ENCODE measurements at regions not wholly inside any gene's neighbourhood (a gene's known extent, or its start where the extent isn't known, plus 50 kb on each side); places are given as distances from the start of the nearest gene placed in this dataset.

DNA sequence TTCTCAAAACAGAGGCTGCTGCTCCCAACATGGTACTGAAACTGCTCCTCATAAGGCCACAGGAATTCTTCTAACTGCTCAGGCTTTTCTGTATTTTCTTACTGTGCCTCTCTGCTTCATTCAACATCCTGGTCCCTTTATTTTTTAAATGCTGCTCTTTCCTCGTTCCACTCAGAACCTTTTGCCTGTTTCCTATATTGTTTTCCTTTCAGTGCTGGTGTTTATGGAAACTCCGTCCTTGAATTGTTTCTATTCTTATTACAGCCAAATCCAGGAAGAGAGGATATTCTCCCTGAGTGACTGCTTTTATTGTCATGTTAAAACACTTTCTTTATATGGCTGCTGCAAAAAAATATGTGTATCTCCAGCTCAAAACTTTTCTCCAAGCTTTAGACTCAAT lies 173.0 kb upstream of the E2F7 start:
- H3K27ac ChIP-seq (ENCODE audit: low read length): peak overlapping the region; percentile 66

DNA sequence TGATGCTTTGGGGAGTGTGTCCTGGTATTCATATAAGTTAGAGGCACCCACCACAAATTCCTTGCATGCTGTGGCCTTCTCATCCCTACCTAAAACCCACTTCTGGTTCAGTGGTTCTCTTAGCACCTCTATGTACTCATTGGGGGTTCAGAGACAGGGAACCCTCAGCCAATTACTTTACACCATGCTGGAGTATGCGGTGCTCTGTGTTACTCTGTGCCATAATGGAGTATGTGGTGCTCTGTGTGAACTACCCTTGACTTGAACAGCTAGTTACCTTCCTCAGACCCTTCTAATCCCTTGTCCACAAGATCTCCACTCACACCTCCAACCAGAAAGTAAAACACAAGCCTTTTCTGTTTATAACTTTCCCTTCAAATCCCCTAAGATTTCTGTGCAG lies 172.5 kb upstream of the E2F7 start:
- no peaks in the 10 kb centered on the region for H3K9me3 ChIP-seq (replicated peaks; ENCODE audit: control insufficient read depth, low read depth, low read length)
- no peaks in the 10 kb centered on the region for H3K27me3 ChIP-seq (ENCODE audit: control insufficient read depth, insufficient read depth, low read length)

More for the DNA sequence above, 173.0 kb upstream of the E2F7 start:
- no peaks in the 10 kb centered on the region for H3K27me3 ChIP-seq (ENCODE audit: control insufficient read depth, insufficient read depth, low read length)
- no peaks in the 10 kb centered on the region for H3K9me3 ChIP-seq (replicated peaks; ENCODE audit: control insufficient read depth, low read depth, low read length)
- DNase-seq: peak; percentile 54
- H3K36me3 ChIP-seq (ENCODE audit: control insufficient read depth, insufficient read depth, low read length): no peaks in the 10 kb centered on the region
- no CpG with 5 or more reads among the region's 2 CpGs for WGBS (ENCODE audit: insufficient coverage)
- no peak overlapping the region for H3K4me3 ChIP-seq (ENCODE audit: low read length)
- H3K4me1 ChIP-seq (ENCODE audit: control insufficient read depth, insufficient read depth, low read length): no peaks in the 10 kb centered on the region

DNA sequence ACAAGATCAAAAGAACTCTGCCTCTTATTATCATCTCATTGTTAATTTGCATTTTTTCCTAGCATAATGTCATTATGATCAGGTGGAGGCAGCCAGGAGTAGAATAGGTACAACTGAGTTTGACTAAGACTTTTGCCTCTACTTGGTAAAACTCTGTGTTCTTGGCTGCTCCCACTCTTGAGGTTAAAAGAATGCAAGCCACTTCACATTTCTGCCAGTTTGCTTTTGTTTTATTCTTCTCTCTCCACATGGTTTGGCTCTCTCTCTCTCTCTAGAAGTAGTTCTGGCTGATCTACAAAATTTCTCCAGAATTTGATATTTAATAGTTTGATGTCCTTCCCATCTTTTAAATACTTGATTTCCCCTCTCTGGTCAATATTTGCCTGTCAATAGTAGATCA lies 170.7 kb upstream of the E2F7 start:
- no peak overlapping the region for H3K27ac ChIP-seq (ENCODE audit: low read length)
- no peaks in the 10 kb centered on the region for H3K9me3 ChIP-seq (replicated peaks; ENCODE audit: control insufficient read depth, low read depth, low read length)
- DNase-seq: no peak
- no peaks in the 10 kb centered on the region for H3K36me3 ChIP-seq (ENCODE audit: control insufficient read depth, insufficient read depth, low read length)
- H3K4me1 ChIP-seq (ENCODE audit: control insufficient read depth, insufficient read depth, low read length): no peaks in the 10 kb centered on the region
- no peak overlapping the region for H3K4me3 ChIP-seq (ENCODE audit: low read length)
- H3K27me3 ChIP-seq (ENCODE audit: control insufficient read depth, insufficient read depth, low read length): no peaks in the 10 kb centered on the region

More for the DNA sequence above, 172.5 kb upstream of the E2F7 start:
- H3K36me3 ChIP-seq (ENCODE audit: control insufficient read depth, insufficient read depth, low read length): no peaks in the 10 kb centered on the region
- H3K4me1 ChIP-seq (ENCODE audit: control insufficient read depth, insufficient read depth, low read length): no peaks in the 10 kb centered on the region
- no CpG with 5 or more reads among the region's 1 CpG for WGBS (ENCODE audit: insufficient coverage)
- DNase-seq: no peak
- H3K4me3 ChIP-seq (ENCODE audit: low read length): no peak overlapping the region
- H3K27ac ChIP-seq (ENCODE audit: low read length): peak overlapping the region; percentile 66

GRCh38 chr12:77232045-77232444 lies 166.7 kb upstream of the E2F7 start:
- no peak overlapping the region for H3K4me3 ChIP-seq (ENCODE audit: low read length)
- no peaks in the 10 kb centered on the region for H3K36me3 ChIP-seq (ENCODE audit: control insufficient read depth, insufficient read depth, low read length)
- no peaks in the 10 kb centered on the region for H3K4me1 ChIP-seq (ENCODE audit: control insufficient read depth, insufficient read depth, low read length)
- H3K9me3 ChIP-seq (replicated peaks; ENCODE audit: control insufficient read depth, low read depth, low read length): no peaks in the 10 kb centered on the region
- no peak overlapping the region for H3K27ac ChIP-seq (ENCODE audit: low read length)
- DNase-seq: peak; percentile 76
- no peaks in the 10 kb centered on the region for H3K27me3 ChIP-seq (ENCODE audit: control insufficient read depth, insufficient read depth, low read length)
- 55% methylated on average over 1 of the region's 1 CpG for WGBS (ENCODE audit: insufficient coverage)

DNA sequence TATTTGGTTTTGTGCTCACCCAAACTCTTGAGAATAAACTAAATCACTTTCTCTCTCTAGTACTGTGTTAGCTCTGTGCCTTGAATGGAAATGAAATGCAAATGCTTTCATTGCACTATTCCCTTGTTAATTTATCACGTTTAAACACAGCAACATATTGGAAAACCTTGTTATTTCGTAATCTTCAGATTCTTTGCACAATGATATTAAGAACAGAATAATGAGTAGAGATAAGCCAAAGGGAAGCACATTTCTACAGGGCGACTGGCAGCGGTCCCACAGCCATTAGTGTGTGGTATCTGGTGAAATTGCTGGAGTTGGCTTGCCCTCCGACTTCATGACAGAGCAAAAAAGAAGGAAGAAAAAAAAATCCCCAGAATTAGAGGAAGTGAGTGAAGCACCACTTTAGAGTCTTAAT lies 166.1 kb upstream of the E2F7 start:
- H3K4me3 ChIP-seq (ENCODE audit: low read length): no peak overlapping the region
- H3K9me3 ChIP-seq (replicated peaks; ENCODE audit: control insufficient read depth, low read depth, low read length): no peaks in the 10 kb centered on the region
- no CpG with 5 or more reads among the region's 5 CpGs for WGBS (ENCODE audit: insufficient coverage)
- H3K36me3 ChIP-seq (ENCODE audit: control insufficient read depth, insufficient read depth, low read length): no peaks in the 10 kb centered on the region
- H3K27ac ChIP-seq (ENCODE audit: low read length): no peak overlapping the region
- no peaks in the 10 kb centered on the region for H3K27me3 ChIP-seq (ENCODE audit: control insufficient read depth, insufficient read depth, low read length)
- no peaks in the 10 kb centered on the region for H3K4me1 ChIP-seq (ENCODE audit: control insufficient read depth, insufficient read depth, low read length)
- peak; percentile 56 for DNase-seq

GRCh38 chr12:77229640-77230442 lies 164.5 kb upstream of the E2F7 start:
- Histone ChIP-seq H3K27me3 (ENCODE audit: control insufficient read depth, insufficient read depth, low read length) (no peaks in the 10 kb centered on the region), H3K4me3 (ENCODE audit: low read length) (no peak overlapping the region), H3K4me1 (ENCODE audit: control insufficient read depth, insufficient read depth, low read length) (no peaks in the 10 kb centered on the region), H3K27ac (ENCODE audit: low read length) (no peak overlapping the region), H3K9me3 (replicated peaks; ENCODE audit: control insufficient read depth, low read depth, low read length) (no peaks in the 10 kb centered on the region), H3K36me3 (ENCODE audit: control insufficient read depth, insufficient read depth, low read length) (no peaks in the 10 kb centered on the region)
- DNase-seq: peak; percentile 71
- WGBS (ENCODE audit: insufficient coverage): no CpG with 5 or more reads among the region's 6 CpGs

GRCh38 chr12:77228376-77228775 lies 163.0 kb upstream of the E2F7 start:
- no peak for DNase-seq
- Histone ChIP-seq H3K4me3 (ENCODE audit: low read length) (no peak overlapping the region), H3K27ac (ENCODE audit: low read length) (no peak overlapping the region), H3K9me3 (replicated peaks; ENCODE audit: control insufficient read depth, low read depth, low read length) (no peaks in the 10 kb centered on the region), H3K27me3 (ENCODE audit: control insufficient read depth, insufficient read depth, low read length) (no peaks in the 10 kb centered on the region), H3K36me3 (ENCODE audit: control insufficient read depth, insufficient read depth, low read length) (no peaks in the 10 kb centered on the region), H3K4me1 (ENCODE audit: control insufficient read depth, insufficient read depth, low read length) (no peaks in the 10 kb centered on the region)
- no CpG with 5 or more reads among the region's 1 CpG for WGBS (ENCODE audit: insufficient coverage)

DNA sequence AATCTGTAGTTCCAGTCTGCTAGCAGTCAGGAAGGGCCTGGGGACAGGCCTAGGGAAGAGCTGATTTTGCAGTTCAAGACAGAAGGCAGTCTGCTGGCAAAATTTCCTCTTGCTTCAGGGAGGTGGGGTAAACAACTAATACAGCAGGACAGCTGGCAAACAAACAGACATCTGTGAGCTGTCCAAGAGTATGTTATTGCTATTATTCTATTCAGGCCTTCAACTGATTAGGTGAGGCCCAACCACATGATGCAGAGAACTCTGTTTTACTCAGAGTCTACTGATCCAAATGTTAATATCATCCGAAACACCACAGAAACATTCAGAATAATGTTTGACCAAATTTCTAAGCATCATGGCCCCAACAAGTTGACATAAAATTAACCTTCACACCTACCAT lies 161.0 kb upstream of the E2F7 start:
- Histone ChIP-seq H3K4me3 (ENCODE audit: low read length) (no peak overlapping the region), H3K27ac (ENCODE audit: low read length) (no peak overlapping the region), H3K4me1 (ENCODE audit: control insufficient read depth, insufficient read depth, low read length) (no peaks in the 10 kb centered on the region), H3K36me3 (ENCODE audit: control insufficient read depth, insufficient read depth, low read length) (no peaks in the 10 kb centered on the region), H3K27me3 (ENCODE audit: control insufficient read depth, insufficient read depth, low read length) (no peaks in the 10 kb centered on the region), H3K9me3 (replicated peaks; ENCODE audit: control insufficient read depth, low read depth, low read length) (no peaks in the 10 kb centered on the region)
- WGBS (ENCODE audit: insufficient coverage): 100% methylated on average over 1 of the region's 1 CpG
- no peak for DNase-seq

DNA sequence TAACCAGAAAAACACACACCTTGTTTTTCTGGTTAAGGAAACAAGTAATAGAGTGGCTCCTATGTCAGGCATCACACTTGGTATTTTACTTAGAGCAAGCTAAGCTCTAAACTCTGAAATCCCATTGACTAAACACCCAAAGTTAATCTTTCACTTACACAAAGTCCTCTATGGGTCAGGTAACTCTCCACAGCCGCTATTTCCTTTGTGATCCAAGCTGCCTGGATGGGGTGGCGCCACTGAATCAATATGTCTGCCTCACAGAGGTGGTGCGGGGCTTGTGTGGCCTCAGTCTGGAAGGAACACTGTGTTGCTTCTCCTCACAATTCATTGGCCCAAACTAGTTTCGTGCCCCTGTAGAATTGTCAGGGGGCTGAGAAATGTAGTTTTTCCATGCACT lies 160.0 kb upstream of the E2F7 start:
- no peak overlapping the region for H3K27ac ChIP-seq (ENCODE audit: low read length)
- no peak overlapping the region for H3K4me3 ChIP-seq (ENCODE audit: low read length)
- H3K4me1 ChIP-seq (ENCODE audit: control insufficient read depth, insufficient read depth, low read length): no peaks in the 10 kb centered on the region
- DNase-seq: no peak
- WGBS (ENCODE audit: insufficient coverage): 97% methylated on average over 3 of the region's 4 CpGs
- H3K9me3 ChIP-seq (replicated peaks; ENCODE audit: control insufficient read depth, low read depth, low read length): no peaks in the 10 kb centered on the region
- no peaks in the 10 kb centered on the region for H3K27me3 ChIP-seq (ENCODE audit: control insufficient read depth, insufficient read depth, low read length)
- H3K36me3 ChIP-seq (ENCODE audit: control insufficient read depth, insufficient read depth, low read length): no peaks in the 10 kb centered on the region

DNA sequence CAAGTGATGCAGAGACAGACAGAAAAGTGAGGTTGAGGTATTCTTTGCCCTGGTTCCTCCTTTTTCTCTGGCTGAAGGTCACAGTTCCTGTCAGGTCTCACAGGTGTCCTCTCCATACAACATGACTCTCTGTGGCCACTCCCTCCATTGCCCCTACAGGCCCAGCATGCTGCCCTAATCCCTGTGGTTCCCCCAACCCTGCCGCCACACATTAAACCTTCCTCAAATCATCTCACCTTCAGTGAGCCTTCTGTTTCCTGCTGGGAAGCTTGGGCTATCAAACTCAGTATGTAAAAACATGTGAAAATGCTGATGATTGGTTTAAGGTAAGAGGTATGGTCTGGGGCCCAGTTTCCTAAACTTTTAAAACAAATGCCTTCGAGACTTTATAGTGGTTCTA lies 159.0 kb upstream of the E2F7 start:
- H3K27me3 ChIP-seq (ENCODE audit: control insufficient read depth, insufficient read depth, low read length): no peaks in the 10 kb centered on the region
- WGBS (ENCODE audit: insufficient coverage): no CpG with 5 or more reads among the region's 2 CpGs
- DNase-seq: no peak
- H3K4me3 ChIP-seq (ENCODE audit: low read length): no peak overlapping the region
- H3K4me1 ChIP-seq (ENCODE audit: control insufficient read depth, insufficient read depth, low read length): no peaks in the 10 kb centered on the region
- H3K9me3 ChIP-seq (replicated peaks; ENCODE audit: control insufficient read depth, low read depth, low read length): no peaks in the 10 kb centered on the region
- no peaks in the 10 kb centered on the region for H3K36me3 ChIP-seq (ENCODE audit: control insufficient read depth, insufficient read depth, low read length)
- no peak overlapping the region for H3K27ac ChIP-seq (ENCODE audit: low read length)

- Histone ChIP-seq H3K27ac (ENCODE audit: low read length) (no peak overlapping the region), H3K4me3 (ENCODE audit: low read length) (no peak overlapping the region), H3K27me3 (ENCODE audit: control insufficient read depth, insufficient read depth, low read length) (no peaks in the 10 kb centered on the region), H3K9me3 (replicated peaks; ENCODE audit: control insufficient read depth, low read depth, low read length) (no peaks in the 10 kb centered on the region), H3K4me1 (ENCODE audit: control insufficient read depth, insufficient read depth, low read length) (no peaks in the 10 kb centered on the region), H3K36me3 (ENCODE audit: control insufficient read depth, insufficient read depth, low read length) (no peaks in the 10 kb centered on the region)
- DNase-seq: no peak
- WGBS (ENCODE audit: insufficient coverage): 97% methylated on average over 2 of the region's 2 CpGs
These were observed 157.0 kb upstream of the E2F7 start for GRCh38 chr12:77222336-77222735.

Data from muscle of leg (tissue), 3 donors.